HG03159 (cell line): ENCODE measurements at regions not wholly inside any gene's neighbourhood (a gene's known extent, or its start where the extent isn't known, plus 50 kb on each side); places are given as distances from the start of the nearest gene placed in this dataset.

Experiments
- ATAC-seq: cut with Tn5 transposase; IDR thresholded peaks from one replicate; pipeline ENCODE4 v1.9.1; 2021; ENCODE audit warnings: mild to moderate bottlenecking, moderate library complexity; ENCODE audit not compliant: unreplicated experiment

GRCh38 chr12:105740369-105740768, 398.4 kb downstream of the NUAK1 start:
- no peak for ATAC-seq

GRCh38 chr12:105740970-105741725, 397.6 kb downstream of the NUAK1 start:
- no peak for ATAC-seq

GRCh38 chr12:105741786-105742566, 396.8 kb downstream of the NUAK1 start:
- ATAC-seq = no peak

- ATAC-seq = no peak
These were observed 396.2 kb downstream of the NUAK1 start for GRCh38 chr12:105742567-105742874.

GRCh38 chr12:105744371-105745058, 394.2 kb downstream of the NUAK1 start:
- ATAC-seq = no peak

- ATAC-seq = no peak
These were observed 392.9 kb downstream of the NUAK1 start for GRCh38 chr12:105745811-105746210.

GRCh38 chr12:105748806-105749600, 389.8 kb downstream of the NUAK1 start:
- ATAC-seq = no peak

- no peak for ATAC-seq
These were observed 388.7 kb downstream of the NUAK1 start for GRCh38 chr12:105750096-105750495.

- ATAC-seq = no peak
These were observed 384.4 kb downstream of the NUAK1 start for GRCh38 chr12:105754313-105754712.

- no peak for ATAC-seq
These were observed 381.8 kb downstream of the NUAK1 start for GRCh38 chr12:105756961-105757360.

- ATAC-seq = no peak
These were observed 379.6 kb downstream of the NUAK1 start for GRCh38 chr12:105759149-105759548.

GRCh38 chr12:105761075-105761474, 377.7 kb downstream of the NUAK1 start:
- ATAC-seq = no peak

GRCh38 chr12:105764216-105764835, 374.4 kb downstream of the NUAK1 start:
- ATAC-seq = no peak

- no peak for ATAC-seq
These were observed 373.4 kb downstream of the NUAK1 start for GRCh38 chr12:105765053-105766014.

- no peak for ATAC-seq
These were observed 372.7 kb downstream of the NUAK1 start for GRCh38 chr12:105766029-105766428.

GRCh38 chr12:105769486-105769885, 369.3 kb downstream of the NUAK1 start:
- ATAC-seq = no peak

GRCh38 chr12:105773471-105773870, 365.3 kb downstream of the NUAK1 start:
- no peak for ATAC-seq

- no peak for ATAC-seq
These were observed 364.7 kb downstream of the NUAK1 start for GRCh38 chr12:105774037-105774436.

- no peak for ATAC-seq
These were observed 363.4 kb downstream of the NUAK1 start for GRCh38 chr12:105775343-105775742.
